ENCODE measurements at regions not wholly inside any gene's neighbourhood (a gene's known extent, or its start where the extent isn't known, plus 50 kb on each side); places are given as distances from the start of the nearest gene placed in this dataset.

GRCh38 chr2:107711941-107712340 lies 114.8 kb upstream of the RGPD4 start:
- Histone ChIP-seq H3K9me3 (no peaks in the 10 kb centered on the region), H3K27me3 (no peaks in the 10 kb centered on the region), H3K4me1 (no peaks in the 10 kb centered on the region), H3K36me3 (replicated peaks in 1 of 2; ENCODE audit: insufficient read depth in 1 of 2, low read depth in 2 of 2) (no peaks in the 10 kb centered on the region), H3K4me3 (no peak overlapping the region), H3K27ac (no peak overlapping the region)
- TF ChIP-seq CTCF (IDR thresholded peaks at IDR 0.05) (no peak), POLR2A (IDR thresholded peaks at IDR 0.05) (no peak)
- intact Hi-C loops (cut with DNase I): no loop called here
- WGBS, 2 donors: 39 to 52% methylated on average over 3 of the region's 3 CpGs
- ATAC-seq: no peak
- DNase-seq: no peak

- 39 to 50% methylated on average over 6 of the region's 6 CpGs for WGBS, 2 donors
- no peaks in the 10 kb centered on the region for H3K36me3 ChIP-seq (replicated peaks in 1 of 2; ENCODE audit: insufficient read depth in 1 of 2, low read depth in 2 of 2)
- H3K9me3 ChIP-seq: no peaks in the 10 kb centered on the region
- intact Hi-C loops (cut with DNase I): no loop called here
- ATAC-seq: no peak
- H3K27ac ChIP-seq: no peak overlapping the region
- no peaks in the 10 kb centered on the region for H3K4me1 ChIP-seq
- no peak for DNase-seq
- TF ChIP-seq CTCF (IDR thresholded peaks at IDR 0.05): no peak
- no peak for TF ChIP-seq POLR2A (IDR thresholded peaks at IDR 0.05)
- H3K4me3 ChIP-seq: no peak overlapping the region
- H3K27me3 ChIP-seq: no peaks in the 10 kb centered on the region
Observed at GRCh38 chr2:107712857-107713256, 113.8 kb upstream of the RGPD4 start.

GRCh38 chr2:107717661-107718060 lies 109.0 kb upstream of the RGPD4 start:
- WGBS, 2 donors: 34 to 36% methylated on average over 5 of the region's 5 CpGs
- no peaks in the 10 kb centered on the region for H3K36me3 ChIP-seq (replicated peaks in 1 of 2; ENCODE audit: insufficient read depth in 1 of 2, low read depth in 2 of 2)
- intact Hi-C loops (cut with DNase I): no loop called here
- DNase-seq (no peak), ATAC-seq (no peak)
- no peak overlapping the region for H3K4me3 ChIP-seq
- peaks cover 4% of the 10 kb centered on the region for H3K4me1 ChIP-seq
- no peaks in the 10 kb centered on the region for H3K9me3 ChIP-seq
- TF ChIP-seq POLR2A (IDR thresholded peaks at IDR 0.05) (no peak), CTCF (IDR thresholded peaks at IDR 0.05) (no peak)
- H3K27ac ChIP-seq: no peak overlapping the region
- no peaks in the 10 kb centered on the region for H3K27me3 ChIP-seq

GRCh38 chr2:107719141-107719540 lies 107.6 kb upstream of the RGPD4 start:
- Histone ChIP-seq H3K4me1 (peaks cover 4% of the 10 kb centered on the region), H3K9me3 (no peaks in the 10 kb centered on the region), H3K27ac (no peak overlapping the region), H3K36me3 (replicated peaks in 1 of 2; ENCODE audit: insufficient read depth in 1 of 2, low read depth in 2 of 2) (no peaks in the 10 kb centered on the region), H3K27me3 (no peaks in the 10 kb centered on the region), H3K4me3 (no peak overlapping the region)
- 77 to 79% methylated on average over 3 of the region's 3 CpGs for WGBS, 2 donors
- ATAC-seq (no peak), DNase-seq (no peak)
- TF ChIP-seq POLR2A (IDR thresholded peaks at IDR 0.05) (no peak), CTCF (IDR thresholded peaks at IDR 0.05) (no peak)
- intact Hi-C loops (cut with DNase I): no loop called here

GRCh38 chr2:107719836-107720235 lies 106.9 kb upstream of the RGPD4 start:
- no peaks in the 10 kb centered on the region for H3K9me3 ChIP-seq
- 56 to 57% methylated on average over 7 of the region's 7 CpGs for WGBS, 2 donors
- no peak overlapping the region for H3K27ac ChIP-seq
- DNase-seq (no peak), ATAC-seq (no peak)
- no peak for TF ChIP-seq CTCF (IDR thresholded peaks at IDR 0.05)
- TF ChIP-seq POLR2A (IDR thresholded peaks at IDR 0.05): no peak
- H3K27me3 ChIP-seq: no peaks in the 10 kb centered on the region
- intact Hi-C loops (cut with DNase I): no loop called here
- H3K36me3 ChIP-seq (replicated peaks in 1 of 2; ENCODE audit: insufficient read depth in 1 of 2, low read depth in 2 of 2): no peaks in the 10 kb centered on the region
- H3K4me1 ChIP-seq: peaks cover 4% of the 10 kb centered on the region
- H3K4me3 ChIP-seq: no peak overlapping the region
